Lower lobe of right lung (tissue), 2 donors: ENCODE measurements at regions not wholly inside any gene's neighbourhood (a gene's known extent, or its start where the extent isn't known, plus 50 kb on each side); places are given as distances from the start of the nearest gene placed in this dataset.

Source experiments
- ATAC-seq, 2 donors: fragments of 200-7000 bp; cut with Tn5 transposase; one replicate each; pipeline ENCODE4 v1.9.1; 2020 to 2022; ENCODE audit warnings: mild to moderate bottlenecking in 2 of 2, moderate library complexity in 2 of 2
- DNase-seq: peaks from one replicate; pipeline ENCODE4 v3.0.0-alpha.2; 2020
- H3K27ac ChIP-seq: fragments of 200-600 bp; one replicate; pipeline ENCODE4 v1.8.0; 2022
- H3K27me3 ChIP-seq: fragments of 200-600 bp; one replicate; pipeline ENCODE4 v1.8.0; 2022; ENCODE audit warnings: low read depth
- H3K36me3 ChIP-seq: fragments of 200-600 bp; one replicate; pipeline ENCODE4 v1.8.0; 2022; ENCODE audit warnings: mild to moderate bottlenecking
- H3K4me1 ChIP-seq: fragments of 200-600 bp; one replicate; pipeline ENCODE4 v1.8.0; 2022
- H3K4me3 ChIP-seq: fragments of 200-600 bp; one replicate; pipeline ENCODE4 v1.8.0; 2022; ENCODE audit warnings: mild to moderate bottlenecking
- H3K9me3 ChIP-seq: fragments of 200-600 bp; one replicate; pipeline ENCODE4 v1.8.0; 2022
- intact Hi-C: fragments of 100-400 bp; cut with DNase I; formaldehyde crosslinking; loops from one replicate; pipeline ENCODE4 v1.11.0; 2022
- TF ChIP-seq, protein P1 (sequence below): fragments of 200-600 bp; IDR thresholded peaks from one replicate; pipeline ENCODE4 v1.8.0; 2022; ENCODE audit warnings: antibody characterized with exemption, mild to moderate bottlenecking
- donor health status: DM: no; HTN: yes; CAD: no; lungs with severe emphysema.

DNA sequence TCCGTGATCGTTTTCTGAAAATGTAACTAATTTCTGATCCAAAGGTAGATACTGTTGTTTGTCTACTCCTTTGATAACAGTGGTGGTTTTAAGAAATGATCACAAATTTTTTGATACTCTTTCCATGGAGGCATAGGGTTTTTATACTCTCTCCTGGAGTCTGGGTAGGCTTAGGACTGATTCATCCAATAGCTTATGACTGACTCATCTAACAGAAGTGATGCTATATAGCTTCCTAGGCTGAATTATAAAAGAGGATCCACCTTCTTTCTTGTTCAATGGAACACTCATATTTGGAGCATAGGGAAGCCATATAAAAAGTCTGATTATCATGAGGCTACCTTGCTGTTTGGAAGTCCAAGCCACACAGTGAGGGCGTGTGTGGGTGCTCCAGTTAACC lies 84.3 kb downstream of the CHST2 start:
- no peak overlapping the region for H3K4me3 ChIP-seq
- H3K36me3 ChIP-seq = no peaks in the 10 kb centered on the region
- no peak for DNase-seq
- H3K27me3 ChIP-seq = no peaks in the 10 kb centered on the region
- H3K27ac ChIP-seq = no peak overlapping the region
- no peaks in the 10 kb centered on the region for H3K9me3 ChIP-seq
- TF ChIP-seq, protein P1, sequence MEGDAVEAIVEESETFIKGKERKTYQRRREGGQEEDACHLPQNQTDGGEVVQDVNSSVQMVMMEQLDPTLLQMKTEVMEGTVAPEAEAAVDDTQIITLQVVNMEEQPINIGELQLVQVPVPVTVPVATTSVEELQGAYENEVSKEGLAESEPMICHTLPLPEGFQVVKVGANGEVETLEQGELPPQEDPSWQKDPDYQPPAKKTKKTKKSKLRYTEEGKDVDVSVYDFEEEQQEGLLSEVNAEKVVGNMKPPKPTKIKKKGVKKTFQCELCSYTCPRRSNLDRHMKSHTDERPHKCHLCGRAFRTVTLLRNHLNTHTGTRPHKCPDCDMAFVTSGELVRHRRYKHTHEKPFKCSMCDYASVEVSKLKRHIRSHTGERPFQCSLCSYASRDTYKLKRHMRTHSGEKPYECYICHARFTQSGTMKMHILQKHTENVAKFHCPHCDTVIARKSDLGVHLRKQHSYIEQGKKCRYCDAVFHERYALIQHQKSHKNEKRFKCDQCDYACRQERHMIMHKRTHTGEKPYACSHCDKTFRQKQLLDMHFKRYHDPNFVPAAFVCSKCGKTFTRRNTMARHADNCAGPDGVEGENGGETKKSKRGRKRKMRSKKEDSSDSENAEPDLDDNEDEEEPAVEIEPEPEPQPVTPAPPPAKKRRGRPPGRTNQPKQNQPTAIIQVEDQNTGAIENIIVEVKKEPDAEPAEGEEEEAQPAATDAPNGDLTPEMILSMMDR = no peak
- ATAC-seq = no peak
- intact Hi-C loops = no loop called here
- no peaks in the 10 kb centered on the region for H3K4me1 ChIP-seq

DNA sequence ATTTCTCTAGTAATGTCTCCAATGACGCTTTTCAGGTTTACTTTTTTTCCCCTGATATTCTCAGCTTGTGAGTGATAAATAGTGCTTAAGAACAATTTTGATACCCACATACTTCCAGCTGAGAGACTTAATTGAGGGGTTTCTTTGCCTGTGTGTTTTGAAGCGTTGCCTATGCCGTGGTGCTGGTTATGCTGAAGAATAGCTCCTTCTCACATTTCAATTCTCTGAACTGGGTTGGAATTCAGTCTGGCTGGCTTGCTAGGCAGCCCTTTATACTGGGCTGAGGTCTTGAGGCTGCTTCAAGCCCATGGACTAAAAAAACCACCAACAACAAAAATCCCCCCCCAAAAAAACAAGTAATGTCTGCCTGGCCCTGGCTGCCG lies 87.4 kb downstream of the CHST2 start:
- no peak for DNase-seq
- no peaks in the 10 kb centered on the region for H3K4me1 ChIP-seq
- no peak overlapping the region for H3K4me3 ChIP-seq
- no peak overlapping the region for H3K27ac ChIP-seq
- TF ChIP-seq, protein P1 = no peak
- no peaks in the 10 kb centered on the region for H3K27me3 ChIP-seq
- no peak for ATAC-seq
- intact Hi-C loops = no loop called here
- no peaks in the 10 kb centered on the region for H3K9me3 ChIP-seq
- no peaks in the 10 kb centered on the region for H3K36me3 ChIP-seq

DNA sequence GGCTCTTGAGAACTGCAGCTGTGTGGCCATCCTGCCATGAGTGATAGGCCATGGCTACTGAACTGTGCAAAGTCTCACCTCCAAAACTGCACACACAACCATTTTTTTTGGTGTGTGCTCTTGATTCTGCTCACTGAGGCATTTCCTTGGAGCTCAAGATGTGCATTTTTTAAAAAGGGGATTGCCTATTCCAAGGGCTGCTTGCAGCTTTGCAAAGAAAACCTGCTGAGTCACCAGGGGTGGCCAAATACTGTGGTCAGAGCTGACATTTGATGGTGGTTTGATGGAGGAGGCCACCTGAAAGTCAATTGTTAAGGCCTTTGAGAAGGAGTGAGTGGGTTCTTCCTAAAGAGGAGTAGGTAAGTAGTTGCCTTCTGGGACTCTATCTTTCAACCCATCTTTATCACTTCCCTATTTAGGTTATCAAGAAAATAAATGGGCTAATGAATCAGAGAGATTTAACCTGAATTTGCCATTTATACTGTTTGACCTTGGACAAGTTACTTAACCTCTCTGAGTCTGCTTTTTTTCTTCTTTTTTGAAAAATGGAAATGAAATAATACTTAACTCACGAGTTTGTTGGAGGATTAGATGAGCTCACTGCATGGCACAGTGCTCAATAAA lies 87.9 kb downstream of the CHST2 start:
- Histone ChIP-seq H3K4me1 (no peaks in the 10 kb centered on the region), H3K9me3 (no peaks in the 10 kb centered on the region), H3K4me3 (no peak overlapping the region), H3K27ac (no peak overlapping the region), H3K36me3 (no peaks in the 10 kb centered on the region), H3K27me3 (no peaks in the 10 kb centered on the region)
- ATAC-seq (no peak), DNase-seq (no peak)
- TF ChIP-seq, protein P1 = no peak
- intact Hi-C loops = no loop called here

GRCh38 chr3:143208976-143209714 lies 89.6 kb downstream of the CHST2 start:
- Histone ChIP-seq H3K27me3 (no peaks in the 10 kb centered on the region), H3K27ac (no peak overlapping the region), H3K4me1 (no peaks in the 10 kb centered on the region), H3K36me3 (no peaks in the 10 kb centered on the region), H3K9me3 (no peaks in the 10 kb centered on the region), H3K4me3 (no peak overlapping the region)
- TF ChIP-seq, protein P1 = no peak
- no peak for DNase-seq
- intact Hi-C loops = no loop called here
- no peak for ATAC-seq

- Histone ChIP-seq H3K27ac (no peak overlapping the region), H3K9me3 (no peaks in the 10 kb centered on the region), H3K36me3 (no peaks in the 10 kb centered on the region), H3K27me3 (no peaks in the 10 kb centered on the region), H3K4me1 (no peaks in the 10 kb centered on the region), H3K4me3 (no peak overlapping the region)
- DNase-seq (no peak), ATAC-seq (no peak)
- TF ChIP-seq, protein P1 = no peak
- intact Hi-C loops = no loop called here
Measured at GRCh38 chr3:143209715-143210059, 90.1 kb downstream of the CHST2 start.
